Epithelial cell of proximal tubule (primary cell): ENCODE measurements at regions not wholly inside any gene's neighbourhood (a gene's known extent, or its start where the extent isn't known, plus 50 kb on each side); places are given as distances from the start of the nearest gene placed in this dataset.
A peak's percentile ranks its signal among the peaks of the same experiment; 100 is the strongest.

Experiments
- DNase-seq: peaks from one replicate; pipeline ENCODE4 v3.0.0-alpha.2; 2011; ENCODE audit warnings: low read depth
- H3K4me3 ChIP-seq: 2 replicates; pipeline ENCODE4 v1.5.1; 2011; ENCODE audit warnings: low read depth, mild to moderate bottlenecking, low read length
- CTCF ChIP-seq: conservative IDR thresholded peaks from 2 replicates; pipeline ENCODE4 v1.5.1; 2012; ENCODE audit warnings: low read depth, mild to moderate bottlenecking, low read length

GRCh38 chrX:45309096-45309495 is 108.4 kb upstream of the DIPK2B start:
- TF ChIP-seq CTCF: no peak
- DNase-seq: no peak
- no peak overlapping the region for H3K4me3 ChIP-seq

- DNase-seq: no peak
- H3K4me3 ChIP-seq: no peak overlapping the region
- no peak for TF ChIP-seq CTCF
Observed at GRCh38 chrX:45306794-45307193, 106.1 kb upstream of the DIPK2B start.

- no peak for DNase-seq
- H3K4me3 ChIP-seq: no peak overlapping the region
- TF ChIP-seq CTCF: no peak
Observed at GRCh38 chrX:45300638-45301037, 100.0 kb upstream of the DIPK2B start.

- TF ChIP-seq CTCF: no peak
- DNase-seq: peak; percentile 31
Observed at GRCh38 chrX:45295259-45295986, 94.7 kb upstream of the DIPK2B start.

GRCh38 chrX:45274576-45274975 is 73.9 kb upstream of the DIPK2B start:
- H3K4me3 ChIP-seq: no peak overlapping the region
- no peak for TF ChIP-seq CTCF
- DNase-seq: no peak

More at GRCh38 chrX:45295259-45295986, 94.7 kb upstream of the DIPK2B start:
- H3K4me3 ChIP-seq: no peak overlapping the region

GRCh38 chrX:45267007-45267406 is 66.3 kb upstream of the DIPK2B start:
- no peak for TF ChIP-seq CTCF
- H3K4me3 ChIP-seq: no peak overlapping the region
- DNase-seq: no peak

- TF ChIP-seq CTCF: no peak
- DNase-seq: peak; percentile 15
- H3K4me3 ChIP-seq: no peak overlapping the region
Observed at GRCh38 chrX:45266456-45266855, 65.8 kb upstream of the DIPK2B start.
